ENCODE measurements at regions not wholly inside any gene's neighbourhood (a gene's known extent, or its start where the extent isn't known, plus 50 kb on each side); places are given as distances from the start of the nearest gene placed in this dataset.
"Not testable (repeated sequence)": the region's sequence is repeated elsewhere in the genome, so short reads cannot be mapped to it uniquely, and the experiment has no call there.

DNA sequence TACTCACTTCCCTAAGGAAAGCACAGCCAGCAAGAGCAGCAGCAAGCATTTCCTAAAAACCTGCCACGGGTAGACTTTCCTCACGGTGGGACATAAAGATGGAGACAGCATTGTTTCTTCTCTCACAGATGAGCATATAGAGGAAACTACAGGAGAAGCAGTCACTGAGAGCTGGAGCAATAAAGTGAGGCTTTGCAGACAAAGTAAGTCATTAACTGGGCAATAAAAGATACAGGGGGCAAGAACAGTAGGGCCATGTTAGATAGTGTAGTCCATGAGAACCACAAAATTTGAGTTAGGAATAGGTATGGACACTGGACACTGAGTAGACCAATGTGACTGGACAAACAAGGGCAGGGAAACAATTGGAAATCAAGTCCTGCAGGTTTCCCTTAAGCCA, 240.1 kb upstream of the NFIA start:
- no peak for DNase-seq (ENCODE audit: low spot score)
- H3K27ac ChIP-seq (ENCODE audit: low read depth, low read length, poor library complexity, severe bottlenecking), result no peak overlapping the region
- H3K4me3 ChIP-seq (ENCODE audit: low read depth, low read length, poor library complexity, severe bottlenecking), result no peak overlapping the region

DNA sequence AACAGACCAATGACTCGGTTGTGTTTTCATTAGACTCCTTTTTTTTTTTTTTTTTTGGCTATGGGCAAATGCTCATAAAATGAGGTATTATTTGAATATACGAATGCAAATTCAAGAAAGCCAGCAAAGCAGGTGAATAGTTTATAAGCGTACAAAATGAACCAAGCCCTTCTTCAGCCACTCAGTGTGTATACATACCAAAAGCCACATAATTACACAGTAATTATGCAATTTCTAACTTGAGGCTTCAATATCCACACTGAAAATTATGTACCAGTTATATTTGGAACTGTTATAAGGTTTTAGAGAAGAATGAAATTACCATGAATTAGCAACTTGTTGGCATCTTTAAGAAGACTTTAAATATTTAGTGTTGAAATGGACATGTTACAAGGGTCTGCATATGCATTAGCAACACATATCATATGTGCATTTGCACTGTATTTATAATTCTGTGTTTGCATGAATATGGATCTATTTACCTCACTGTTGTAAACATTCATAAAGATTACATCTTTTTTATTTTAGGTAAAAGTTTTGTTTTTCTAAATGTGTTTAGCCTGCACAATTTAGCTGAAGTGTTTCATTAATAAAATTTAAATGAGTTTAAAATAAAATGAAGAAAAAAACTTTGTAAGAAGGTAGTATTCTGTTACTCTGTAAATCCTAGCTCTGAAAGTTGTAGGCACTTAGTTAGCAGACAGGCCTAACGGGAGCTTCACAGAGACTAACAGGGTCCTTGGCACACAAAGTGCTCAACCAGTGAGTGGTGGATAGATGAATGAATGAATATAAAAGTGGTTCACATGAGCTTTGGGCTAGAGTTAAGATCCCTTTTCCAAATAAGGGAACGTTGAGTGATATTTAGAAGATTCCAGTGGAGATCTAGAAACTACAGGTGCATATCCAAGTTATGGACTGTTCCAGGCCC, 241.0 kb upstream of the NFIA start:
- no peaks in the 10 kb centered on the region for H3K9me3 ChIP-seq (ENCODE audit: low read depth, low read length, poor library complexity, severe bottlenecking)
- H3K27ac ChIP-seq (ENCODE audit: low read depth, low read length, poor library complexity, severe bottlenecking), result no peak overlapping the region
- H3K27me3 ChIP-seq (replicated peaks; ENCODE audit: insufficient read depth, low read depth, low read length, poor library complexity), result peaks cover 20% of the 10 kb centered on the region
- ChIA-PET POLR2A (ENCODE audit: low non-redundant PET) (no interaction called here), CTCF (no interaction called here)
- intact Hi-C loops (cut with micrococcal nuclease; ENCODE audit: unreplicated experiment), result no loop called here
- no peaks in the 10 kb centered on the region for H3K4me1 ChIP-seq (ENCODE audit: insufficient read depth, low read length, poor library complexity, severe bottlenecking)
- no peak for DNase-seq (ENCODE audit: low spot score)
- BruUV-seq (replicated peaks), result no TSS peak
- H3K4me3 ChIP-seq (ENCODE audit: low read depth, low read length, poor library complexity, severe bottlenecking), result no peak overlapping the region
- TF ChIP-seq, protein P1, sequence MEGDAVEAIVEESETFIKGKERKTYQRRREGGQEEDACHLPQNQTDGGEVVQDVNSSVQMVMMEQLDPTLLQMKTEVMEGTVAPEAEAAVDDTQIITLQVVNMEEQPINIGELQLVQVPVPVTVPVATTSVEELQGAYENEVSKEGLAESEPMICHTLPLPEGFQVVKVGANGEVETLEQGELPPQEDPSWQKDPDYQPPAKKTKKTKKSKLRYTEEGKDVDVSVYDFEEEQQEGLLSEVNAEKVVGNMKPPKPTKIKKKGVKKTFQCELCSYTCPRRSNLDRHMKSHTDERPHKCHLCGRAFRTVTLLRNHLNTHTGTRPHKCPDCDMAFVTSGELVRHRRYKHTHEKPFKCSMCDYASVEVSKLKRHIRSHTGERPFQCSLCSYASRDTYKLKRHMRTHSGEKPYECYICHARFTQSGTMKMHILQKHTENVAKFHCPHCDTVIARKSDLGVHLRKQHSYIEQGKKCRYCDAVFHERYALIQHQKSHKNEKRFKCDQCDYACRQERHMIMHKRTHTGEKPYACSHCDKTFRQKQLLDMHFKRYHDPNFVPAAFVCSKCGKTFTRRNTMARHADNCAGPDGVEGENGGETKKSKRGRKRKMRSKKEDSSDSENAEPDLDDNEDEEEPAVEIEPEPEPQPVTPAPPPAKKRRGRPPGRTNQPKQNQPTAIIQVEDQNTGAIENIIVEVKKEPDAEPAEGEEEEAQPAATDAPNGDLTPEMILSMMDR (conservative IDR thresholded peaks at IDR 0.05; ENCODE audit: low read depth, low read length), result no peak
- TF ChIP-seq EZH2 (IDR thresholded peaks at IDR 0.05; ENCODE audit: borderline replicate concordance, low read depth, low read length, poor library complexity, severe bottlenecking), result no peak
- no peaks in the 10 kb centered on the region for H3K36me3 ChIP-seq (ENCODE audit: insufficient read depth, low read length, poor library complexity, severe bottlenecking)

More for the DNA sequence above, 240.1 kb upstream of the NFIA start:
- ChIA-PET POLR2A (ENCODE audit: low non-redundant PET) (no interaction called here), CTCF (no interaction called here)
- no TSS peak for BruUV-seq (replicated peaks)
- no peaks in the 10 kb centered on the region for H3K4me1 ChIP-seq (ENCODE audit: insufficient read depth, low read length, poor library complexity, severe bottlenecking)
- H3K9me3 ChIP-seq (ENCODE audit: low read depth, low read length, poor library complexity, severe bottlenecking), result no peaks in the 10 kb centered on the region
- H3K27me3 ChIP-seq (replicated peaks; ENCODE audit: insufficient read depth, low read depth, low read length, poor library complexity), result peaks cover 13% of the 10 kb centered on the region
- intact Hi-C loops (cut with micrococcal nuclease; ENCODE audit: unreplicated experiment), result no loop called here
- TF ChIP-seq, protein P1 (conservative IDR thresholded peaks at IDR 0.05; ENCODE audit: low read depth, low read length), result no peak
- no peak for TF ChIP-seq EZH2 (IDR thresholded peaks at IDR 0.05; ENCODE audit: borderline replicate concordance, low read depth, low read length, poor library complexity, severe bottlenecking)
- H3K36me3 ChIP-seq (ENCODE audit: insufficient read depth, low read length, poor library complexity, severe bottlenecking), result no peaks in the 10 kb centered on the region

DNA sequence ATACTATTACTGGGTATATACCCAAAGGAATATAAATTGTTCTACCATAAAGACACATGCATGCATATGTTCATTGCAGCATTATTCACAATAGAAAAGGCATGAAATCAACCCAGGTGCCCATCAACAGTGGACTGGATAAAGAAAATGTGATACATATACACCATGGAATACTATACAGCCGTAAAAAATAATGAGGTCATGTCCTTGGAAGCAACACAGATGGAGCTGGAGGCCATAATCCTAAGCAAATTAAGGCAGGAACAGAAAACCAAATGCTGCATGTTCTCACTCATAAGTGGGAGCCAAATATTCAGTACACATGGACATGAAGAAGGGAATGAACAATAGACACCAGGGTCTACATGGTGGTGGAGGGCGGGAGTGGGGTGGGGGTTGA, 241.9 kb upstream of the NFIA start:
- H3K4me1 ChIP-seq (ENCODE audit: insufficient read depth, low read length, poor library complexity, severe bottlenecking); POLR2A ChIA-PET (ENCODE audit: low non-redundant PET); CTCF ChIA-PET; intact Hi-C loops (cut with micrococcal nuclease; ENCODE audit: unreplicated experiment); H3K9me3 ChIP-seq (ENCODE audit: low read depth, low read length, poor library complexity, severe bottlenecking); H3K4me3 ChIP-seq (ENCODE audit: low read depth, low read length, poor library complexity, severe bottlenecking); H3K27ac ChIP-seq (ENCODE audit: low read depth, low read length, poor library complexity, severe bottlenecking); H3K36me3 ChIP-seq (ENCODE audit: insufficient read depth, low read length, poor library complexity, severe bottlenecking); BruUV-seq (replicated peaks); DNase-seq (ENCODE audit: low spot score): not testable (repeated sequence)
- H3K27me3 ChIP-seq (replicated peaks; ENCODE audit: insufficient read depth, low read depth, low read length, poor library complexity), result peaks cover 28% of the 10 kb centered on the region

DNA sequence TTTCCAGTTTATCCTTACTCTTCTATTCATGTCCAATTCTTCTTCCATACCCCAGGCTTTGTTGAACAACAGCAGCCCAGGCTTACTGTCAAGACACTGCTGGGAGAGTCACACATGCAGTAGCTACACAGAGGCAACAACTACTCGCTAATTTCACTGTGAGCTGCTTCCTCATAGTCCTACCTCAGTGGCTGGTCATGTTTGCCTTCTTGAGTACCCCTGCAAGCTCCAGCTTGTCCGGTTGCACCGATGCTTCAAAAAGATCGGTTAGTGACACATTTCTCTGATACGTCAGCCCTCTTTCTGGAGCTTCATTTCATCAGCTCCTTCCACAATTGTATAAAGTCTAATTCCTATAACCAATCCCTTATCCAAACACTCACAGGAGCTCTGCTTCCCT, 246.7 kb upstream of the NFIA start:
- peaks cover 65% of the 10 kb centered on the region for H3K27me3 ChIP-seq (replicated peaks; ENCODE audit: insufficient read depth, low read depth, low read length, poor library complexity)
- H3K4me3 ChIP-seq (ENCODE audit: low read depth, low read length, poor library complexity, severe bottlenecking), result no peak overlapping the region
- ChIA-PET POLR2A (ENCODE audit: low non-redundant PET) (no interaction called here), CTCF (no interaction called here)
- no TSS peak for BruUV-seq (replicated peaks)
- intact Hi-C loops (cut with micrococcal nuclease; ENCODE audit: unreplicated experiment), result no loop called here
- no peaks in the 10 kb centered on the region for H3K9me3 ChIP-seq (ENCODE audit: low read depth, low read length, poor library complexity, severe bottlenecking)
- TF ChIP-seq EZH2 (IDR thresholded peaks at IDR 0.05; ENCODE audit: borderline replicate concordance, low read depth, low read length, poor library complexity, severe bottlenecking), result no peak
- TF ChIP-seq, protein P1 (conservative IDR thresholded peaks at IDR 0.05; ENCODE audit: low read depth, low read length), result no peak
- H3K36me3 ChIP-seq (ENCODE audit: insufficient read depth, low read length, poor library complexity, severe bottlenecking), result no peaks in the 10 kb centered on the region
- H3K4me1 ChIP-seq (ENCODE audit: insufficient read depth, low read length, poor library complexity, severe bottlenecking), result no peaks in the 10 kb centered on the region
- H3K27ac ChIP-seq (ENCODE audit: low read depth, low read length, poor library complexity, severe bottlenecking), result no peak overlapping the region
- DNase-seq (ENCODE audit: low spot score), result no peak

Data from A673 (cell line).